GM23338 (cell line): ENCODE measurements at regions not wholly inside any gene's neighbourhood (a gene's known extent, or its start where the extent isn't known, plus 50 kb on each side); places are given as distances from the start of the nearest gene placed in this dataset.
A peak's percentile ranks its signal among the peaks of the same experiment; 100 is the strongest.

Source experiments
- ATAC-seq: fragments of 200-7000 bp; cut with Tn5 transposase; 3 replicates; pipeline ENCODE4 v1.9.1; 2020
- DNase-seq: peaks from one replicate; pipeline ENCODE4 v3.0.0-alpha.2; 2015; ENCODE audit warnings: low spot score
- H2AFZ ChIP-seq: fragments of 200-600 bp; sonication (generic); 2 replicates; pipeline ENCODE4 v1.8.0; 2016; ENCODE audit warnings: antibody characterized with exemption, mild to moderate bottlenecking, moderate library complexity
- H3F3A ChIP-seq: fragments of 200-600 bp; sonication (generic); replicated peaks from 2 replicates; pipeline ENCODE4 v1.8.0; 2017; ENCODE audit warnings: antibody characterized with exemption, mixed run types, low read depth
- H3K27ac ChIP-seq: fragments of 200-600 bp; sonication (generic); 2 replicates; pipeline ENCODE4 v1.6.1; 2016; ENCODE audit warnings: low read depth
- H3K27me3 ChIP-seq: fragments of 200-600 bp; sonication (generic); 2 replicates; pipeline ENCODE4 v1.8.0; 2016; ENCODE audit warnings: mild to moderate bottlenecking, mixed run types, moderate library complexity; ENCODE audit not compliant: insufficient read depth
- H3K36me3 ChIP-seq: fragments of 200-600 bp; sonication (generic); 2 replicates; pipeline ENCODE4 v1.8.0; 2016; ENCODE audit warnings: mild to moderate bottlenecking; ENCODE audit not compliant: insufficient read depth
- H3K4me1 ChIP-seq: fragments of 200-600 bp; sonication (generic); 2 replicates; pipeline ENCODE4 v1.8.0; 2016; ENCODE audit warnings: mild to moderate bottlenecking, moderate library complexity; ENCODE audit not compliant: insufficient read depth
- H3K4me2 ChIP-seq: fragments of 200-600 bp; sonication (generic); 2 replicates; pipeline ENCODE4 v1.7.1; 2017; ENCODE audit warnings: mixed run types
- H3K4me3 ChIP-seq: fragments of 200-600 bp; sonication (generic); 2 replicates; pipeline ENCODE4 v1.6.1; 2016; ENCODE audit warnings: mixed run types
- H3K79me2 ChIP-seq: fragments of 200-600 bp; sonication (generic); replicated peaks from 2 replicates; pipeline ENCODE4 v1.8.0; 2017; ENCODE audit warnings: mild to moderate bottlenecking; ENCODE audit not compliant: insufficient read depth
- H3K9me2 ChIP-seq: fragments of 200-600 bp; sonication (generic); 2 replicates; pipeline ENCODE4 v1.8.0; 2017; ENCODE audit not compliant: insufficient read depth
- H4K20me1 ChIP-seq: fragments of 200-600 bp; sonication (generic); replicated peaks from 2 replicates; pipeline ENCODE4 v1.8.0; 2017; ENCODE audit warnings: mild to moderate bottlenecking; ENCODE audit not compliant: insufficient read depth
- H3K27ac Mint-ChIP-seq: 2 replicates; pipeline ENCODE4 v1.8.0; 2020; ENCODE audit warnings: inconsistent platforms, mild to moderate bottlenecking, moderate library complexity, mixed read lengths
- H3K27me3 Mint-ChIP-seq: 3 replicates; pipeline ENCODE4 v1.8.0; 2022; ENCODE audit warnings: low read depth, mild to moderate bottlenecking, moderate library complexity, mixed read lengths, inconsistent platforms; ENCODE audit not compliant: insufficient read depth, poor library complexity
- H3K36me3 Mint-ChIP-seq: 3 replicates; pipeline ENCODE4 v1.8.0; 2021; ENCODE audit warnings: low read depth, mild to moderate bottlenecking, inconsistent platforms, moderate library complexity, mixed read lengths
- H3K4me1 Mint-ChIP-seq: 3 replicates; pipeline ENCODE4 v1.8.0; 2020; ENCODE audit warnings: mild to moderate bottlenecking, inconsistent platforms, mixed read lengths
- H3K4me3 Mint-ChIP-seq: 3 replicates; pipeline ENCODE4 v1.8.0; 2021; ENCODE audit warnings: moderate library complexity, mild to moderate bottlenecking, inconsistent platforms, mixed read lengths
- H3K9me3 Mint-ChIP-seq: 3 replicates; pipeline ENCODE4 v1.8.0; 2020; ENCODE audit warnings: moderate library complexity, mild to moderate bottlenecking, inconsistent platforms, mixed read lengths
- EZH2 ChIP-seq: fragments of 200-600 bp; sonication (generic); IDR thresholded peaks from one replicate; pipeline ENCODE4 v1.8.0; 2017; ENCODE audit warnings: antibody characterized with exemption, mild to moderate bottlenecking, low read depth; ENCODE audit not compliant: unreplicated experiment
- NANOG ChIP-seq: IDR thresholded peaks from 2 replicates; pipeline ENCODE4 v1.6.1; 2016; ENCODE audit warnings: antibody characterized with exemption, borderline replicate concordance
- ZNF462 ChIP-seq: fragments of 250-450 bp; sonication (Bioruptor Pico); IDR thresholded peaks from 2 replicates; pipeline ENCODE4 v1.5.0; 2020; ENCODE audit warnings: mild to moderate bottlenecking, moderate library complexity

DNA sequence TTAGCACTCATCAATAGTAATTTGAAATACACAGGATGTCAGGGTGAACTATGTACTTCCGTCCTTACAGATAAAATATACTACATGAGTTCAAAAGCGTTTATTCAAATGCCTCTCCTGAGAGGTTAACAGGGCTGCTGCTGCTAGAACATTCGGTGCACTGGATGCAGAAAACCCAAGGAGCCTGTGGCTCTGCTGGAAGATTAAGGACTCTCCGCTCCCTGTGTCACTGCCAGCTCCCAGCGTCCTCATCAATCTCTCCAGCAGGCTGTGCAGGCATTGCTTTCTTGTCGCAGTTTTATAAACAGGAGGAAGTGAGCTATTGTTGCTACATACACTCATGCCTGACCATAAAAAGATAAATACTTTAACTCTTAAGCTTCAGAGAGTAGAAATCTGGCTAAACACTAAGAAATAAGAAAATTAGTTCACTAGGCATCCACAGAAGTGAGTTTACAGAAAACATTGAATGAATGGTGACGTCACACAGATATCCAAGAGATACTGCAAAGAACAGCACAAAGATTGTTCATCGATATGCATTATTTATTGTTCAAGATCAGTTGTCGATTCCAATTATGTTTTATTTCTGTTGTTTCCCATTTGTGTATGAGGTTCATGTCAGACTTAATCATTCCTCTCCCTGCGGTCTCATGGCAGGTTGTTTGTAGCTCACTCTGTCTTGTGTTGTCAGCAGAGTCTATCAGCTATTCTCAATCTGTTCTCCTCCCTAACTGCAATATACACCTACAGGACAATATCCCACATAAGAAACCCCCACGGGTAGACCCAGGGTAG is 127.9 kb upstream of the MON1B start:
- peaks cover 46% of the 10 kb centered on the region for H3K9me3 Mint-ChIP-seq
- H3K27me3 Mint-ChIP-seq, result no peaks in the 10 kb centered on the region
- DNase-seq, result peak; percentile 14

More for the DNA sequence above, 127.9 kb upstream of the MON1B start:
- peaks cover 13% of the 10 kb centered on the region; the same call in 2 of the 3 replicates for H3K4me1 Mint-ChIP-seq
- Histone ChIP-seq H2AFZ (no peak overlapping the region), H3K4me3 (no peak overlapping the region), H3K27me3 (no peaks in the 10 kb centered on the region), H3F3A (no peaks in the 10 kb centered on the region), H4K20me1 (no peaks in the 10 kb centered on the region), H3K36me3 (no peaks in the 10 kb centered on the region), H3K4me2 (peak overlapping the region; percentile 32; the same call in 1 of the 2 replicates), H3K4me1 (peaks cover 13% of the 10 kb centered on the region), H3K27ac (no peak overlapping the region), H3K79me2 (no peaks in the 10 kb centered on the region), H3K9me2 (no peaks in the 10 kb centered on the region)
- no peak; the same call in 2 of the 3 replicates for ATAC-seq
- TF ChIP-seq EZH2, result no peak
- no peak for TF ChIP-seq ZNF462 (CRISPR knock-in tag)
- TF ChIP-seq NANOG, result no peak
- H3K27ac Mint-ChIP-seq, result no peak overlapping the region
- H3K4me3 Mint-ChIP-seq, result no peak overlapping the region
- no peaks in the 10 kb centered on the region for H3K36me3 Mint-ChIP-seq
